H1 (cell line): ENCODE measurements at regions not wholly inside any gene's neighbourhood (a gene's known extent, or its start where the extent isn't known, plus 50 kb on each side); places are given as distances from the start of the nearest gene placed in this dataset.

Experiments
- CTCF ChIA-PET: fragments of 300-600 bp; sonication (Branson Sonifier 250); formaldehyde crosslinking; loops from one replicate; lab custom pipeline; 2021; ENCODE audit not compliant: partially characterized antibody; lab: Charles Lee
- POLR2A ChIA-PET: fragments of 300-600 bp; sonication (Branson Sonifier 250); formaldehyde crosslinking; loops from one replicate; lab custom pipeline; 2021; ENCODE audit warnings: inconsistent platforms; ENCODE audit not compliant: partially characterized antibody; lab: Charles Lee
- DNase-seq, 2 experiments: peaks; one replicate each; pipeline versions ENCODE4 v3.0.0 to v3.0.0-alpha.2; 2010 to 2022; ENCODE audit warnings: low spot score in 2 of 2, low read depth in 1 of 2, mixed read lengths in 1 of 2
- FAIRE-seq: peaks from 2 replicates; lab custom pipeline; 2011; peaks lifted over from hg19 to GRCh38; lab: Jason Lieb, UNC
- H2AFZ ChIP-seq: 2 replicates; pipeline ENCODE4 v1.8.1; 2012; ENCODE audit warnings: low read length, inconsistent platforms
- H2AK5ac ChIP-seq: 2 replicates; pipeline ENCODE4 v1.6.1; 2013; ENCODE audit warnings: low read depth, low read length
- H2BK120ac ChIP-seq: replicated peaks from 2 replicates; pipeline ENCODE3; 2013; ENCODE audit warnings: low read depth, low read length, inconsistent platforms
- H2BK12ac ChIP-seq: 2 replicates; pipeline ENCODE4 v1.6.1; 2013; ENCODE audit warnings: low read depth, low read length
- H2BK15ac ChIP-seq: 2 replicates; pipeline ENCODE4 v1.6.1; 2013; ENCODE audit warnings: low read length
- H2BK20ac ChIP-seq: 2 replicates; pipeline ENCODE4 v1.6.1; 2013; ENCODE audit warnings: low read length
- H2BK5ac ChIP-seq: 2 replicates; pipeline ENCODE4 v1.6.1; 2013; ENCODE audit warnings: low read depth, low read length
- H3K14ac ChIP-seq: 2 replicates; pipeline ENCODE4 v1.6.1; 2013; ENCODE audit warnings: inconsistent platforms; ENCODE audit not compliant: insufficient read length
- H3K18ac ChIP-seq: 2 replicates; pipeline ENCODE4 v1.6.1; 2013; ENCODE audit warnings: low read length; ENCODE audit errors: extremely low read depth
- H3K23ac ChIP-seq: 2 replicates; pipeline ENCODE4 v1.6.1; 2013; ENCODE audit warnings: inconsistent platforms; ENCODE audit not compliant: insufficient read length
- H3K23me2 ChIP-seq: 2 replicates; pipeline ENCODE4 v1.6.1; 2013; ENCODE audit warnings: low read depth, low read length
- H3K27ac ChIP-seq: 2 replicates; pipeline ENCODE4 v1.6.1; 2011; ENCODE audit warnings: low read depth, low read length, inconsistent platforms
- H3K27me3 ChIP-seq, 4 experiments: replicated peaks in 1 of 4; 1 replicate in 1 of 4; 2 replicates in 3 of 4; pipeline versions ENCODE4 v1.6.1 to v1.8.1; 2011 to 2013; ENCODE audit warnings: low read length in 3 of 4, mild to moderate bottlenecking in 3 of 4, inconsistent platforms in 2 of 4, mixed read lengths in 2 of 4, moderate library complexity in 1 of 4; ENCODE audit not compliant: control insufficient read depth in 3 of 4, insufficient read depth in 3 of 4; ENCODE audit errors: extremely low read depth in 1 of 4
- H3K36me3 ChIP-seq, 4 experiments: 2 replicates each; pipeline versions ENCODE4 v1.6.1 to v1.8.1; 2011 to 2013; ENCODE audit warnings: mild to moderate bottlenecking in 4 of 4, low read length in 3 of 4, moderate library complexity in 2 of 4, control low read depth in 1 of 4, inconsistent platforms in 1 of 4; ENCODE audit not compliant: insufficient read depth in 4 of 4, control insufficient read depth in 2 of 4
- H3K4ac ChIP-seq: replicated peaks from 2 replicates; pipeline ENCODE3; 2013; ENCODE audit warnings: low read length, low read depth, mixed read lengths, inconsistent platforms; ENCODE audit not compliant: insufficient read length
- H3K4me1 ChIP-seq, 4 experiments: replicated peaks in 1 of 4; 1 replicate in 1 of 4; 2 replicates in 3 of 4; pipeline versions ENCODE4 v1.6.1 to v1.8.1; 2011 to 2013; ENCODE audit warnings: low read length in 3 of 4, inconsistent platforms in 2 of 4, mixed read lengths in 1 of 4; ENCODE audit not compliant: insufficient read depth in 4 of 4, control insufficient read depth in 3 of 4
- H3K4me2 ChIP-seq, 2 experiments: 2 replicates each; pipeline versions ENCODE4 v1.6.1 to v1.8.1; 2011 to 2013; ENCODE audit warnings: low read depth in 2 of 2, low read length in 2 of 2, control low read depth in 1 of 2, inconsistent platforms in 1 of 2, mild to moderate bottlenecking in 1 of 2; ENCODE audit not compliant: insufficient read depth in 1 of 2
- H3K4me3 ChIP-seq, 4 experiments: fragments of 200-600, 300-600 bp in 1 of 4; sonication (generic), shearing (Covaris generic), sonication (Bioruptor Twin) in 1 of 4; 2 replicates each; pipeline versions ENCODE4 v1.5.1 to v1.8.1; 2011 to 2016; ENCODE audit warnings: low read length in 4 of 4, low read depth in 3 of 4, control low read depth in 2 of 4, inconsistent platforms in 2 of 4, mild to moderate bottlenecking in 2 of 4, mixed read lengths in 1 of 4, moderate library complexity in 1 of 4; ENCODE audit not compliant: insufficient read depth in 2 of 4; ENCODE audit errors: extremely low read depth in 1 of 4
- H3K56ac ChIP-seq: replicated peaks from 2 replicates; pipeline ENCODE3; 2013; ENCODE audit warnings: low read depth, mild to moderate bottlenecking, mixed read lengths, low read length, inconsistent platforms; ENCODE audit not compliant: insufficient read length
- H3K79me1 ChIP-seq: 2 replicates; pipeline ENCODE4 v1.6.1; 2013; ENCODE audit warnings: low read depth, low read length, control low read depth
- H3K79me2 ChIP-seq, 2 experiments: 2 replicates each; pipeline versions ENCODE4 v1.6.1 to v1.8.1; 2012 to 2013; ENCODE audit warnings: low read length in 2 of 2, mild to moderate bottlenecking in 2 of 2, inconsistent platforms in 1 of 2; ENCODE audit not compliant: insufficient read depth in 2 of 2, control insufficient read depth in 1 of 2
- H3K9ac ChIP-seq, 4 experiments: replicated peaks in 1 of 4; 1 replicate in 1 of 4; 2 replicates in 3 of 4; pipeline versions ENCODE4 v1.6.1 to v1.8.1; 2011 to 2013; ENCODE audit warnings: low read depth in 3 of 4, low read length in 3 of 4, control low read depth in 2 of 4, mild to moderate bottlenecking in 2 of 4, moderate library complexity in 2 of 4, inconsistent platforms in 1 of 4; ENCODE audit errors: extremely low read depth in 1 of 4
- H3K9me3 ChIP-seq, 2 experiments: 2 replicates each; pipeline versions ENCODE4 v1.6.1 to v1.8.1; 2012 to 2013; ENCODE audit warnings: mild to moderate bottlenecking in 2 of 2, moderate library complexity in 2 of 2, control low read depth in 1 of 2, inconsistent platforms in 1 of 2, low read depth in 1 of 2, low read length in 1 of 2, mixed read lengths in 1 of 2; ENCODE audit not compliant: insufficient read depth in 2 of 2
- H4K20me1 ChIP-seq, 2 experiments: replicated peaks in 1 of 2; 2 replicates each; pipeline versions ENCODE3 to v1.8.1; 2011 to 2013; ENCODE audit warnings: inconsistent platforms in 2 of 2, low read length in 2 of 2, mild to moderate bottlenecking in 1 of 2; ENCODE audit not compliant: insufficient read depth in 2 of 2, control insufficient read depth in 1 of 2
- H4K5ac ChIP-seq: 2 replicates; pipeline ENCODE4 v1.6.1; 2013; ENCODE audit warnings: low read length, low read depth, mixed read lengths, inconsistent platforms; ENCODE audit not compliant: insufficient read length
- H4K8ac ChIP-seq: 2 replicates; pipeline ENCODE4 v1.8.0; 2013; ENCODE audit warnings: mild to moderate bottlenecking, moderate library complexity, low read length, inconsistent platforms; ENCODE audit not compliant: insufficient read depth; ENCODE audit errors: extremely low read depth
- H4K91ac ChIP-seq: replicated peaks from 2 replicates; pipeline ENCODE3; 2013; ENCODE audit warnings: low read length, mixed read lengths, inconsistent platforms; ENCODE audit not compliant: insufficient read length
- BACH1 ChIP-seq: IDR thresholded peaks from 2 replicates; pipeline ENCODE4 v1.6.1; 2012; ENCODE audit warnings: low read length, improper control_type of control experiment
- CEBPB ChIP-seq: IDR thresholded peaks from 2 replicates; pipeline ENCODE4 v1.6.1; 2012; ENCODE audit warnings: low read depth, low read length
- CREB1 ChIP-seq: IDR thresholded peaks from 2 replicates; pipeline ENCODE4 v1.6.1; 2012; ENCODE audit warnings: inconsistent platforms
- EP300 ChIP-seq, 2 experiments: IDR thresholded peaks; 1 replicate in 1 of 2; 2 replicates in 1 of 2; pipeline ENCODE4 v1.6.1; 2011 to 2012; ENCODE audit warnings: low read depth in 2 of 2, low read length in 2 of 2, mild to moderate bottlenecking in 2 of 2, borderline replicate concordance in 1 of 2, inconsistent platforms in 1 of 2, moderate library complexity in 1 of 2
- JUN ChIP-seq: IDR thresholded peaks from 2 replicates; pipeline ENCODE4 v1.6.1; 2011; ENCODE audit warnings: low read depth, mild to moderate bottlenecking, improper control_type of control experiment, low read length
- JUND ChIP-seq: IDR thresholded peaks from 2 replicates; pipeline ENCODE4 v1.6.1; 2011; ENCODE audit warnings: mild to moderate bottlenecking, improper control_type of control experiment, low read length
- KDM1A ChIP-seq: fragments of 200-600, 300-600 bp; sonication (generic); IDR thresholded peaks from 2 replicates; pipeline ENCODE4 v1.7.1; 2016; ENCODE audit warnings: mild to moderate bottlenecking, low read length, borderline replicate concordance
- RBBP5 ChIP-seq: IDR thresholded peaks from 2 replicates; pipeline ENCODE4 v1.7.1; 2012; ENCODE audit warnings: low read depth, mild to moderate bottlenecking, inconsistent platforms, low read length, moderate library complexity, borderline replicate concordance
- TEAD4 ChIP-seq: IDR thresholded peaks from 2 replicates; pipeline ENCODE4 v1.6.1; 2012; ENCODE audit warnings: low read depth, low read length, inconsistent platforms, mixed read lengths
- ZNF274 ChIP-seq: IDR thresholded peaks from 2 replicates; pipeline ENCODE4 v1.7.0; 2012; ENCODE audit warnings: low read length, borderline replicate concordance; ENCODE audit errors: extremely low read depth
- WGBS, 2 experiments: shearing (Covaris generic) in 1 of 2; methylation state at CpG; one replicate each; pipeline versions ENCODE4 v1.1.6 to v1.1.7; 2013 to 2015; ENCODE audit warnings: low lambda C conversion rate in 2 of 2, mixed read lengths in 2 of 2, inconsistent platforms in 1 of 2, low coverage in 1 of 2, missing lambda C conversion rate in 1 of 2; ENCODE audit not compliant: insufficient replicate concordance in 2 of 2, insufficient coverage in 1 of 2, insufficient read length in 1 of 2; ENCODE audit errors: extremely low coverage in 1 of 2, missing lambda C conversion rate in 1 of 2; 5-methylcytosine and 5-hydroxymethylcytosine counted together
- TF ChIP-seq, protein P1 (sequence below), 3 experiments: IDR thresholded peaks; 1 replicate in 2 of 3; 2 replicates in 1 of 3; pipeline versions ENCODE4 v1.5.1 to v1.6.1; 2011; ENCODE audit warnings: low read length in 3 of 3, mild to moderate bottlenecking in 3 of 3, inconsistent platforms in 2 of 3, low read depth in 1 of 3, moderate library complexity in 1 of 3; ENCODE audit not compliant: insufficient read depth in 1 of 3; ENCODE audit errors: control extremely low read depth in 1 of 3

DNA sequence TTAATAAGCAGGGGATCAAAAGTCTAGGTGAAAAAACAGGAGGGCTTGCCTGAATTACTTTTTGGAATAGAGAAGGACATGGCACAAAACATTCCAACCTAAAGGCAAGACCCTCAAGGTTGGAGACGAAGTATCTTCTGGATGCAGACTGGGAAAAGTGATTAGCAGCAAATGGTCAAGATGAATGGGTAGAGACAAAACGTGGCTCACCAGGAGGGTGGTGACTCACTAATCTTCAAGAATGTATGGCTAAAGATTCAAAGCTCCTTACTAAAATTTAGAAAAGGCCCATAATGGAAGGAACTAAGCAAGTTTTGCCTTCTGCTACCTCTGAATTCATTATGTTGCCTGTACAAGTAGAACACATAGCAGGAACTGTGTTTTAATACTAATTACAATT is 469.5 kb upstream of the RBFOX1 start:
- no peak overlapping the region for H3K18ac ChIP-seq
- no peak overlapping the region for H3K9ac ChIP-seq
- no peak overlapping the region for H3K4ac ChIP-seq
- 0 out of 8 replicates have a peak overlapping the region, but pooled peaks of 1 of the 4 experiments have one; percentile 9 for H3K4me3 ChIP-seq
- no peak overlapping the region for H2AFZ ChIP-seq
- peaks cover 42 to 50% (median 47%) of the 10 kb centered on the region in 4 experiments for H3K27me3 ChIP-seq
- no peaks in the 10 kb centered on the region for H3K23me2 ChIP-seq
- no peak overlapping the region for H3K23ac ChIP-seq
- H3K56ac ChIP-seq: no peak overlapping the region
- FAIRE-seq: no peak
- no peak overlapping the region for H3K14ac ChIP-seq
- H2BK12ac ChIP-seq: no peak overlapping the region
- H3K79me2 ChIP-seq: no peaks in the 10 kb centered on the region
- CTCF ChIA-PET: interaction anchor here (1.2 kb wide), 1 partner anchor 180 kb away, joined by 3 read pairs; no protein-coding TSS in a partner anchor
- H3K36me3 ChIP-seq: no peaks in the 10 kb centered on the region
- H4K20me1 ChIP-seq: peaks cover 5% of the 10 kb centered on the region in 2 experiments
- POLR2A ChIA-PET: no interaction called here
- no peak overlapping the region for H3K27ac ChIP-seq
- no peak overlapping the region for H2BK5ac ChIP-seq
- no peaks in the 10 kb centered on the region for H3K9me3 ChIP-seq
- H4K91ac ChIP-seq: no peak overlapping the region
- TF ChIP-seq TEAD4 (no peak), BACH1 (no peak), CREB1 (no peak), JUND (peak; percentile 87), KDM1A (no peak), ZNF274 (no peak), JUN (peak; percentile 47; the same call in 1 of the 2 replicates), RBBP5 (no peak), EP300 (IDR thresholded peaks at IDR 0.05; ENCODE audit: borderline replicate concordance in 1 of 2, low read depth in 2 of 2, low read length in 2 of 2) (no peak), CEBPB (no peak)
- TF ChIP-seq, protein P1, sequence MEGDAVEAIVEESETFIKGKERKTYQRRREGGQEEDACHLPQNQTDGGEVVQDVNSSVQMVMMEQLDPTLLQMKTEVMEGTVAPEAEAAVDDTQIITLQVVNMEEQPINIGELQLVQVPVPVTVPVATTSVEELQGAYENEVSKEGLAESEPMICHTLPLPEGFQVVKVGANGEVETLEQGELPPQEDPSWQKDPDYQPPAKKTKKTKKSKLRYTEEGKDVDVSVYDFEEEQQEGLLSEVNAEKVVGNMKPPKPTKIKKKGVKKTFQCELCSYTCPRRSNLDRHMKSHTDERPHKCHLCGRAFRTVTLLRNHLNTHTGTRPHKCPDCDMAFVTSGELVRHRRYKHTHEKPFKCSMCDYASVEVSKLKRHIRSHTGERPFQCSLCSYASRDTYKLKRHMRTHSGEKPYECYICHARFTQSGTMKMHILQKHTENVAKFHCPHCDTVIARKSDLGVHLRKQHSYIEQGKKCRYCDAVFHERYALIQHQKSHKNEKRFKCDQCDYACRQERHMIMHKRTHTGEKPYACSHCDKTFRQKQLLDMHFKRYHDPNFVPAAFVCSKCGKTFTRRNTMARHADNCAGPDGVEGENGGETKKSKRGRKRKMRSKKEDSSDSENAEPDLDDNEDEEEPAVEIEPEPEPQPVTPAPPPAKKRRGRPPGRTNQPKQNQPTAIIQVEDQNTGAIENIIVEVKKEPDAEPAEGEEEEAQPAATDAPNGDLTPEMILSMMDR (IDR thresholded peaks at IDR 0.05; ENCODE audit: control extremely low read depth in 1 of 3, insufficient read depth in 1 of 3, low read depth in 1 of 3, low read length in 3 of 3): no peak
- TF ChIP-seq, all 59 proteins: peak for 2
- Histone ChIP-seq H3K79me1 (no peaks in the 10 kb centered on the region), H3K4me2 (peak overlapping the region in 1 of 2 experiments; percentile 45; a peak in 1 of 4 replicates), H2BK15ac (no peak overlapping the region), H2AK5ac (no peak overlapping the region), H4K5ac (no peak overlapping the region), H2BK20ac (no peak overlapping the region), H3K4me1 (peaks cover 0 to 11% (median 3%) of the 10 kb centered on the region in 4 experiments; a peak in 1 of 7 replicates), H4K8ac (no peak overlapping the region), H2BK120ac (no peak overlapping the region)
- 18% methylated on average over 2 of the region's 2 CpGs; no CpG with 5 or more reads in 1 of the 2 experiments for WGBS, 2 experiments
- peak in 1 of 2 experiments; percentile 5 for DNase-seq
